ENCODE measurements at regions not wholly inside any gene's neighbourhood (a gene's known extent, or its start where the extent isn't known, plus 50 kb on each side); places are given as distances from the start of the nearest gene placed in this dataset.

GRCh38 chr20:57012691-57013090 is 253.8 kb downstream of the BMP7 start:
- H3K4me3 ChIP-seq (ENCODE audit: low read depth, low read length) = no peak overlapping the region
- TF ChIP-seq CTCF (IDR thresholded peaks at IDR 0.05; ENCODE audit: borderline replicate concordance, insufficient read depth, low read depth, low read length) = no peak

- no peak for TF ChIP-seq CTCF (IDR thresholded peaks at IDR 0.05; ENCODE audit: borderline replicate concordance, insufficient read depth, low read depth, low read length)
- H3K4me3 ChIP-seq (ENCODE audit: low read depth, low read length) = no peak overlapping the region
These were observed 253.2 kb downstream of the BMP7 start for GRCh38 chr20:57013217-57013616.

GRCh38 chr20:57013741-57014140 is 252.7 kb downstream of the BMP7 start:
- no peak for TF ChIP-seq CTCF (IDR thresholded peaks at IDR 0.05; ENCODE audit: borderline replicate concordance, insufficient read depth, low read depth, low read length)
- H3K4me3 ChIP-seq (ENCODE audit: low read depth, low read length) = no peak overlapping the region

GRCh38 chr20:57020364-57020763 is 246.1 kb downstream of the BMP7 start:
- no peak for TF ChIP-seq CTCF (IDR thresholded peaks at IDR 0.05; ENCODE audit: borderline replicate concordance, insufficient read depth, low read depth, low read length)
- H3K4me3 ChIP-seq (ENCODE audit: low read depth, low read length) = no peak overlapping the region

- TF ChIP-seq CTCF (IDR thresholded peaks at IDR 0.05; ENCODE audit: borderline replicate concordance, insufficient read depth, low read depth, low read length) = no peak
- H3K4me3 ChIP-seq (ENCODE audit: low read depth, low read length) = no peak overlapping the region
These were observed 244.1 kb downstream of the BMP7 start for GRCh38 chr20:57022306-57022705.

- H3K4me3 ChIP-seq (ENCODE audit: low read depth, low read length) = no peak overlapping the region
- no peak for TF ChIP-seq CTCF (IDR thresholded peaks at IDR 0.05; ENCODE audit: borderline replicate concordance, insufficient read depth, low read depth, low read length)
These were observed 243.4 kb downstream of the BMP7 start for GRCh38 chr20:57023007-57023406.

- no peak for TF ChIP-seq CTCF (IDR thresholded peaks at IDR 0.05; ENCODE audit: borderline replicate concordance, insufficient read depth, low read depth, low read length)
- H3K4me3 ChIP-seq (ENCODE audit: low read depth, low read length) = no peak overlapping the region
These were observed 242.4 kb downstream of the BMP7 start for GRCh38 chr20:57023997-57024396.
